CD4-positive, alpha-beta T cell treated with Interleukin-4 for 4 hours (primary cell): ENCODE measurements at regions not wholly inside any gene's neighbourhood (a gene's known extent, or its start where the extent isn't known, plus 50 kb on each side); places are given as distances from the start of the nearest gene placed in this dataset.
"Not testable (repeated sequence)": the region's sequence is repeated elsewhere in the genome, so short reads cannot be mapped to it uniquely, and the experiment has no call there.

Source experiments
- DNase-seq: peaks from one replicate; pipeline ENCODE4 v3.0.0-alpha.2; 2020

DNA sequence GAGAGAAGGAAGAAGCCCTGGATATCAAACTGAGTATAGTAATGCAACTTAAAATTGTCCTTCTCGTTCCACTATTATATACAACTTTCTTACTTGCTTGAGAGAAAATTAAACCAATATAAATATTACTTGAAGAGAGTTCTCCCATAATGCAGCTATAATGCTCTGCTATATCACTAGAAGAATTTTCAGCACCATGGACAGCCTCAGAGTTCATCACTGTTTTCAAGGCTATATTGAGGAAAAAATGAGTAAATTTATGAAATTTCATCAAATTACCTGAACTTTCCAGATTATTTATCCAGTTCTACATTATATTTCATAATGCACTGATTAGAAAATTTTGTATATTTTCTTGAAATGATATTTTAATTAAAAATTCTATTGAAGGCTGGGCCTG lies 1053.5 kb upstream of the FAM98A start:
- DNase-seq = no peak

- no peak for DNase-seq
These were observed 1047.8 kb upstream of the FAM98A start for GRCh38 chr2:34646901-34647300.

- no peak for DNase-seq
These were observed 1033.2 kb upstream of the FAM98A start for GRCh38 chr2:34632327-34632726.

DNA sequence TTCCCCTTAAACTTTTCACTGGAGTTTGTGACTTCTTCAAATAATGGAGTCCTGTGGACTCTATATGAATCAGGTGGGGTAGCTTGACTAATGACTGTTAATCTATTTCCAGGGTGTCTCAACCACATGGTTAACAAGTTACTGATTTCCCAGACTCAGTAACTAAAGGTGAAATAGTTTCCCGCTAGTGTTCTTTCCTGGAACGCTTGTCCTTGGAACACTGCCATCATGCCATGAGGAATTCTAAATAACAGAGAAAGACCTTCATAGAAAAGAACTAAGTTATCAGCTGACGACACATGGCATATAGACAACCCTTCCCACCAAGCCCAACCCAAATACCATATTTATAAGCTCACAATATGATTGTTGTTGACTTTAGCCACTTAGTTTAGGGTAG lies 1027.9 kb upstream of the FAM98A start:
- DNase-seq = no peak

DNA sequence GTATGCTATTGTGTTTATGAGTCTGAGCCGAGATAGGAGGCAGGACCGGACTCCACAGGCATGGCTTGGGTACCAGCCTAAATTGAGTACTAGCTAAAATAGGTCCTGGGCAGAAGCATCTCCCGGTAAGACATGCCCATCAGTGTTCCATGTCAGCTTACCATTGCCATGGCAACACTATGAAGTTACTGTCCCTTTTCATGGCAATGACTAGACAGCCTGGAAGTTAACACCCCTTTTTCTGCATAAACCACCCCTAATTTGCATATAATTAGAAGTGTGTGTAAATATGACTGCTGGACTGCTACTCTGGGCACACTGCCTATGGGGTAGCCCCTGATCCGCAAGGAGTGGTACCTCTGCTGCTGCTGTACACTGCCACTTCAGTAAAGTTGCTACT lies 1005.1 kb upstream of the FAM98A start:
- no peak for DNase-seq

- DNase-seq = no peak
These were observed 1003.2 kb upstream of the FAM98A start for GRCh38 chr2:34602262-34602661.

DNA sequence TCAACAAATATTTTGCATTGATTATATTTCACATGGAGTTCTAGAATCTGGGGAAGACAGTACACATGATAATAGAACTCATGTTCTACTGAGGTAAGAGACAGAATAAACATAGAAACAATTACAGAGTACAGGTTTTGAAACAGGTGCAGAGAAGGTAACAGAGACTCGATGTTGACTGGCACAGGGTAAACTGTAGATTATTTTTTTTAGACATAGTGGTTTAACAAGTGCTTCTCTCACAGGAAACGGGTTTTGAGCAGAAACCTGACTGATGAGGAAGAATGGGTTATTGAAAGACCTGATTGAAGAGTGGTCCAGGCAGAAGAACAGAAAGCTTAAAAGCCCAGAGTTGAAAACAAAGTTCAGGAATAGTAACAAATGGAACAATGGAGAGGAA lies 1002.5 kb upstream of the FAM98A start:
- no peak for DNase-seq

DNA sequence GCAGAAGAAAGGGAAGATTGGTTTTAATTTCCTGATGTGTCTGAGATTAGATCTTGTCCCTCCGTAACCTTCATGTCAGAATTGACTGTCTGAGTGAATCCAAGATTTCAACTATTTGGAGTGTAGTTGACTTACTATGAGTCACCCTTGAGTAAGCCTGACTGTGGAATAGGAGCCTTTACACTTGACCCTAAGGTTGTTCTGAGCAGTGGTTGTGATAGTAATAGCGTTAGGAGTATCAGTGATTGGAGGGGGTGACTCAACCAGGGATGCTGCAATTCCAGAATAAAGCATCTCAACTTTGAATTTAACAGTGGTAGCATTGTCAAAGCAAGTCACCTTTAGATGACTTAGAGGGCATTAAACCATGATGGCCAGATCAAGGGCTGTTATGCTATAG lies 979.5 kb upstream of the FAM98A start:
- no peak for DNase-seq

DNA sequence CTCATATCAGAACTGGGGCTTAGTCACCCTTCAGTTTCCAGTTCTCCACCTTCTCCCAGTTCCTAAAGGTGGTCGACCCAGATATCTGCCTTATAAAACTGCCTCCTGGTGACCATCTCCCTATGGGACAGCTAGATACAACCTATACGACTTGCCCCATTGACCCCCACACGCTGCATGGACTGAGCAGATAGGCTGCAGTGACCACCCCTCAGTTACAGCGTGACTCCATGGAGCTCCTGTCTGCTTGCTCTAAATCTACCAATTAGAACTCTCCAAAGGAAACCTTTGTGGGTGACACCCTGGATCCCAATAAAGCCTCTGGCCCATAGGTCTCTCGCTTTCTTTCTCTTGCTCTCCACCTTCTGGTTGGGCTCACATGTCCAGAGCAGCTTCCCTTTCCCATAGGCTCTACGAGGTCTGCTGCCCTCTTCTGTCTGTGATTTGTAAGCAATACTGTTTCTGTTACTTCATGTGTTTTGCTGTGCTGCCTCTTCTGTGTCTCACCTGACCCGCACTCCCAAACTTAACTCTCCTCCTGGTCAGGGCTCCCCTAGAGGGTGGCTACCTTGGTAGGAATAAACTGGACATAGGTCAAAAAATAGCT lies 971.3 kb upstream of the FAM98A start:
- DNase-seq = no peak

DNA sequence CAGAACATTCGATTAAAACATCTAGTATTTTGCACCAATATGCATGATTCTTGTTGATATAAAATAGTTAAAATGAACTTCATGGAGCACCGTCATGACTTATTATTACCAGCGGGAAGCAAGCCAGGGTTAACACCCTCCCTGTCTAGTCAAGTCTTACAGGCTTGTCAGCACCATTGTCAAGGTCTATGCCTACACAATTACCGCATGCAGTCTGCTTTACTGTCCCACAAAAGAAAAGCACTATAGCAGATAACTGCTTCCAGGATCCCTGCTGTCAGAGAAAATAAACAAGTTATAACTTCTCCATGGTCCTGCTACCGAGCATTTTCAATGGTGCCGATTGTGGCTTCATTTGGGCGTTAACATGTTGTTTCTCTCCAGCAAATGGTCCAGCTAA lies 968.0 kb upstream of the FAM98A start:
- no peak for DNase-seq

DNA sequence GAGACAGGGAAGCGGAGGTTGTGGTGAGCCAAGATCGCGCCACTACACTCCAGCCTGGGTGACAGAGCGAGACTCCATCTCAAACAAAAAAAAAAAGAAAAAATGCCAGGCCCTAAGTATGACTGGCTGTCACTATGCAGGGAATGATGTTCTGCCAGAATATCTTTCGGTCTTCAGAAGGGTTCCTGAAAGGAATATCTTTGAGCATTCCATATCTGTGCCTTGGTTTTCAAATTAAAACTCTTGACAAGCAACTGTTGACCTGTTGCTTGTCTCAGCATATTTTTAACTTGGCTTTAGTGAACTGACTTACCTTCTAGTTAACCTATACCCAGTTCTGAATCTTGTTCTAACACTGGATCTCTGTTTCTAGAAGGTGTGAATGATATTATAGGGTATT lies 953.2 kb upstream of the FAM98A start:
- DNase-seq = no peak

GRCh38 chr2:34549710-34550345 lies 950.7 kb upstream of the FAM98A start:
- no peak for DNase-seq

DNA sequence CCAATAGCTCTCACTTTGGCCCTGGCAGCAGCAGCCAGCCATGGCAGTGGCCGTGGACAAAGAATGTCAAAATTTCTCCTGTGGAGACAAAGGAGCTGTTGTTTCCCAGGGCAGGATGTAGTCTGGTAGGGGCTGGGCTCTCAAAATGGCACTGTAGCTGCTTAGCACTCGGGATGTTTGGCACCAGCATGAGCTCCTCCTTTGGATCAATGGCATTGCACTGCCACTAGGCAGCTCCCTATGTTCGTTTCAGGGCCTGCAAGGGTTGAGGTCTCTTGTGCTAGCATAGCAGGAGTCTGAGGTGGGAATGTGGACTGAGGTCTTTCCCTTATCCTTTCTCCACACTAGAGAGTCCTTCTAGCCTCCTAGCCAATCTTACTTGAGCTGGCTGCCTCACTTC lies 948.8 kb upstream of the FAM98A start:
- no peak for DNase-seq

DNA sequence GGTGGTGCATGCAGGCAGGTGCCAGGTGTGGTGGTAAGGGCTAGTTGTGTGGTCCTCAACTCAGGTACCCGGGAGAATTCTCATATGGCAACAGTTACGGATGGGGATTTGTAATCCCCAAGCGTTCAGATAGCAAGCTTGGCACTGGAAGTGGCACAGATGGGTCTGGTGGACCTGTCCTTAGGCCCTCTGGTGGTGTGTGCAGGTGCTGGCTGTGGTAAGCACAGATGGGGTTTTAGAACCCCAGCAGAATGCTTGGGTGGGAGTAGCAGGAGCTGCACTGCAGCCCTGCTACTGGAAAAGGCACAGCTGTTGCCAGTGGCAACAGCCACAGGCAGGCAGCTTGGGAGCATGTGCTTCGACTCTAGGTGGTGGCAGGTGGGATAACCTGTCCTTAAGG lies 948.2 kb upstream of the FAM98A start:
- no peak for DNase-seq

GRCh38 chr2:34545486-34546136 lies 946.5 kb upstream of the FAM98A start:
- no peak for DNase-seq

GRCh38 chr2:34534761-34535160 lies 935.7 kb upstream of the FAM98A start:
- DNase-seq = no peak

DNA sequence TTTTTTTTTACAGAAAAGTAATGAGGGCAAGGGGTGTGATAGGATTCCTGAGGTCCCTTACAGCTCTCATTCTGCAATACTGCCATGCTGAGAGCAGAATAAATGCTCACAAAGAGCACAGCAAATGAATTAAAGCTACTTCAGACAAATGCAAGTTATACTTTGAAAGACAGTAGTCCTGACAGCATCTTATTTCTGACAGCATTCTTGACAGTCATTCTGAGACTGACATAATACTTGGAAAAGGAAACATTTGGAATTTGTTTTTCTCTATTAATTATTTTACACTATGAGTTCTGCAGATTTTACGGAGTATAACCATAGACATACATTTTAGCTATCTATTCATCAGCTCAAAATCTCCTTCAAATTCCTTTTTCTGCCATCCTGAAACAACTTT lies 935.2 kb upstream of the FAM98A start:
- DNase-seq = no peak

- DNase-seq = no peak
These were observed 934.6 kb upstream of the FAM98A start for GRCh38 chr2:34533585-34534183.

DNA sequence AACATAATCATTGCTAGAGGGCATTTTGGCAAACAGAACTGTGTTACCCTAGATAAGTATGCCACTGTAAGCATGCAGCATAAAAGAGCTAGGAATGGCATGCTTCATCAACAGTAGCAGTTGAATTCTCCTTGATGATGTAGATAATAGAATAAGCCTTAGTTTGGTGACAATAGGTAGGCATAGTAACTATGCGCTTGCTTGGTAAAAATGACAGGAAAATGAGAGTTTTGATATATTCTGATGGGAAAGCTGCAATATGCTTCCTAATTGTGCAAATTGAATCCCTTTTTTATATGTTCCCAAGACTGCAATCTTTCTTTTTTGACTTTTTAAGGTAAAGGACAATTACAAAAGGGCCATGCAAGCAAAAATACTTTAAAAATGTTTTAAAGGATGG lies 930.9 kb upstream of the FAM98A start:
- DNase-seq = no peak

DNA sequence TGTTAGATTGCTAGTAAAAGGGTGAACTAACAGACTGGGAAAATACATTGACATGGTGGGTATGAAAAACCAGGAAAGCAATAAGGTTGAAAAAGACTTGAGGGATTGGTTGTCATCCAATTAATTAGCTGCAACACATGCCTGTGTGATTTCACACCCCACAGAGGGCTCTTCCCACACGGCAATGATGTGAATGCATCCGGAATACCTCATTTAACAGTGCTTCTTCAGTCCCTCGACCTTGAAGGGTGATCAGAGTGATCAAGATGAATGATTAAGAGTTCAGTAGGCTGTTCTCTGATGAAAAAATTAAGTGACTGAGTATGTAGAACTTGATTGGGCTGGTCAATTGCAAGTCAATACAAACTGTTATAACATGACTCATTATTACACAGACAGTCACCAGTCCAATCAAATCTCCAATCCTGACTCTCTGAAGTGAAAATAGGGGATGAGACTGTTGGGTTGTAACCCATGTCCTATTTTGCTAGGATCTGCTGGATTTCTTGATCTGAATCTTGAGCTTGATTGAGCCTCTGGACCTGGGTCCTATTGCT lies 924.9 kb upstream of the FAM98A start:
- no peak for DNase-seq

DNA sequence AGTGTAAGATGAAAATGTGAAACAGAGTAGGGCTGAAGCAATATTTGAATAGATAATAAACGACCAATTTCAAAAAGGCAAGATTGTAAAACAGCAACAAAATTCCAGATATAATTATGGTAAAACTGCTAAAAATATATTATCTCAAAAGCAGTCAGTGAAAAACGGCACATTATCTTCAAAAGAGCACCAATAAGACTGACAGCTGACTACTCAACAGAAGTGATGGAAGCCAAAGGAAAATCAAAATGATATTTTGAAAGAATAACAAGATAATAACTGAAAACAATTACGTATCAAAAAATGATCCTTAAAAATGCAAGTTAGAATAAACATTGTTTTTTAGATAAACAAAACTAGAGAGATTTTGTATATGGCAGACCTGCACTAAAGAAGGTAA lies 920.6 kb upstream of the FAM98A start:
- DNase-seq = no peak

DNA sequence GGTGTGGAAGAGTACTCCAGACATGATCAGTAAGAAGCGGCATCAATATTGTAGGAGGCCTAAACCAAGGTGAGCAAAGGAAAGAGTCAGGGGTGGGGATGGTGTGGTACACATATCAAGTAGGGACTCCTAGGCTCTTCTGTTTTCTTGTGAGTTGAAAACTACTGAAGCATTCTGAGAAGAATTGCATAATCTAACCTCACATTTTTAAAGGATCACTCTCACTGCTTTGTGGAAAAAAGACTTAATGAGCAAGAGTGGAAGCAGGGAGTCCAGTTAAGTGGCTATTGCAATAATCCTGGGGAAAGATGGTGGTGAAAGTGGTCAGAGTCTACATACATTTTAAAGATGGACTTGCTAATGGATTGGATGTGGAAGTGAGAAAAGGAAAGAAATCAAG lies 899.5 kb upstream of the FAM98A start:
- no peak for DNase-seq

GRCh38 chr2:34494192-34494591 lies 895.1 kb upstream of the FAM98A start:
- not testable (repeated sequence) for DNase-seq
